OCI-LY1 (cell line): ENCODE measurements at regions not wholly inside any gene's neighbourhood (a gene's known extent, or its start where the extent isn't known, plus 50 kb on each side); places are given as distances from the start of the nearest gene placed in this dataset.

ENCODE experiments used
- H2AFZ ChIP-seq: fragments of 200-600 bp; sonication (generic), shearing (Covaris generic); 2 replicates; pipeline ENCODE4 v1.6.0; 2014; ENCODE audit warnings: antibody characterized with exemption, mild to moderate bottlenecking, low read length
- H3F3A ChIP-seq: fragments of 200-600 bp; sonication (generic), shearing (Covaris generic); 2 replicates; pipeline ENCODE4 v1.6.0; 2014; ENCODE audit warnings: mild to moderate bottlenecking, antibody characterized with exemption, low read length, moderate library complexity; ENCODE audit not compliant: insufficient read depth
- H3K27ac ChIP-seq: fragments of 200-600 bp; sonication (generic); 2 replicates; pipeline ENCODE4 v1.5.1; 2014; ENCODE audit warnings: low read length, mixed run types, mild to moderate bottlenecking, low read depth; ENCODE audit not compliant: poor library complexity, severe bottlenecking
- H3K27me3 ChIP-seq: fragments of 200-600 bp; sonication (generic); 2 replicates; pipeline ENCODE4 v1.6.0; 2014; ENCODE audit warnings: antibody characterized with exemption, mild to moderate bottlenecking, low read length, moderate library complexity; ENCODE audit not compliant: insufficient read depth
- H3K36me3 ChIP-seq: fragments of 200-600 bp; sonication (generic); 2 replicates; pipeline ENCODE4 v1.6.1; 2014; ENCODE audit warnings: mild to moderate bottlenecking, antibody characterized with exemption, low read length, moderate library complexity, mixed read lengths; ENCODE audit not compliant: insufficient read depth
- H3K4me1 ChIP-seq: fragments of 200-600 bp; sonication (generic); 2 replicates; pipeline ENCODE4 v1.5.1; 2014; ENCODE audit warnings: mild to moderate bottlenecking, low read length, moderate library complexity; ENCODE audit not compliant: insufficient read depth, severe bottlenecking
- H3K4me2 ChIP-seq: fragments of 200-600 bp; sonication (generic), shearing (Covaris generic); 2 replicates; pipeline ENCODE4 v1.6.1; 2014; ENCODE audit warnings: low read length
- H3K4me3 ChIP-seq: fragments of 200-600 bp; sonication (generic); 2 replicates; pipeline ENCODE4 v1.5.1; 2014; ENCODE audit warnings: low read length, low read depth, mild to moderate bottlenecking, mixed read lengths; ENCODE audit not compliant: poor library complexity, severe bottlenecking
- H3K79me2 ChIP-seq: fragments of 200-600 bp; shearing (Covaris generic); 2 replicates; pipeline ENCODE4 v1.6.1; 2016; ENCODE audit warnings: mixed run types, low read length, mixed read lengths; ENCODE audit not compliant: insufficient read depth
- H3K9ac ChIP-seq: fragments of 200-600 bp; sonication (generic), shearing (Covaris generic); 2 replicates; pipeline ENCODE4 v1.6.1; 2014; ENCODE audit warnings: mild to moderate bottlenecking, low read length, mixed read lengths
- H3K9me2 ChIP-seq: fragments of 200-600 bp; sonication (generic), shearing (Covaris generic); 2 replicates; pipeline ENCODE4 v1.6.1; 2014; ENCODE audit warnings: low read depth, mild to moderate bottlenecking, low read length, mixed read lengths
- H3K9me3 ChIP-seq: fragments of 200-600 bp; shearing (Covaris generic); 2 replicates; pipeline ENCODE4 v1.6.1; 2014; ENCODE audit warnings: low read length, mixed read lengths
- H4K20me1 ChIP-seq: fragments of 200-600 bp; sonication (generic), shearing (Covaris generic); 2 replicates; pipeline ENCODE4 v1.6.0; 2016; ENCODE audit warnings: mild to moderate bottlenecking, low read length; ENCODE audit not compliant: insufficient read depth
- EZH2 ChIP-seq: fragments of 200-600 bp; sonication (generic), shearing (Covaris generic); IDR thresholded peaks from 2 replicates; pipeline ENCODE4 v1.8.0; 2017; ENCODE audit warnings: borderline replicate concordance, mixed run types, mild to moderate bottlenecking, antibody characterized with exemption, low read length, moderate library complexity, mixed read lengths
- TF ChIP-seq, protein P1 (sequence below): fragments of 200-600 bp; sonication (generic), shearing (Covaris generic); IDR thresholded peaks from 2 replicates; pipeline ENCODE4 v1.5.1; 2017; ENCODE audit warnings: mild to moderate bottlenecking, antibody characterized with exemption, low read length, moderate library complexity, mixed read lengths

- Histone ChIP-seq H3K27ac (no peak overlapping the region), H3K4me3 (no peak overlapping the region), H3K79me2 (no peaks in the 10 kb centered on the region), H3K4me2 (no peak overlapping the region), H3K9me3 (no peaks in the 10 kb centered on the region), H3K9ac (no peak overlapping the region), H2AFZ (no peak overlapping the region), H3F3A (no peaks in the 10 kb centered on the region), H4K20me1 (no peaks in the 10 kb centered on the region), H3K27me3 (no peaks in the 10 kb centered on the region), H3K36me3 (no peaks in the 10 kb centered on the region), H3K9me2 (no peaks in the 10 kb centered on the region), H3K4me1 (no peaks in the 10 kb centered on the region)
- TF ChIP-seq EZH2, result no peak
- TF ChIP-seq, protein P1, sequence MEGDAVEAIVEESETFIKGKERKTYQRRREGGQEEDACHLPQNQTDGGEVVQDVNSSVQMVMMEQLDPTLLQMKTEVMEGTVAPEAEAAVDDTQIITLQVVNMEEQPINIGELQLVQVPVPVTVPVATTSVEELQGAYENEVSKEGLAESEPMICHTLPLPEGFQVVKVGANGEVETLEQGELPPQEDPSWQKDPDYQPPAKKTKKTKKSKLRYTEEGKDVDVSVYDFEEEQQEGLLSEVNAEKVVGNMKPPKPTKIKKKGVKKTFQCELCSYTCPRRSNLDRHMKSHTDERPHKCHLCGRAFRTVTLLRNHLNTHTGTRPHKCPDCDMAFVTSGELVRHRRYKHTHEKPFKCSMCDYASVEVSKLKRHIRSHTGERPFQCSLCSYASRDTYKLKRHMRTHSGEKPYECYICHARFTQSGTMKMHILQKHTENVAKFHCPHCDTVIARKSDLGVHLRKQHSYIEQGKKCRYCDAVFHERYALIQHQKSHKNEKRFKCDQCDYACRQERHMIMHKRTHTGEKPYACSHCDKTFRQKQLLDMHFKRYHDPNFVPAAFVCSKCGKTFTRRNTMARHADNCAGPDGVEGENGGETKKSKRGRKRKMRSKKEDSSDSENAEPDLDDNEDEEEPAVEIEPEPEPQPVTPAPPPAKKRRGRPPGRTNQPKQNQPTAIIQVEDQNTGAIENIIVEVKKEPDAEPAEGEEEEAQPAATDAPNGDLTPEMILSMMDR, result no peak
Measured at GRCh38 chr21:21788591-21788990, 790.4 kb downstream of the NCAM2 start.

DNA sequence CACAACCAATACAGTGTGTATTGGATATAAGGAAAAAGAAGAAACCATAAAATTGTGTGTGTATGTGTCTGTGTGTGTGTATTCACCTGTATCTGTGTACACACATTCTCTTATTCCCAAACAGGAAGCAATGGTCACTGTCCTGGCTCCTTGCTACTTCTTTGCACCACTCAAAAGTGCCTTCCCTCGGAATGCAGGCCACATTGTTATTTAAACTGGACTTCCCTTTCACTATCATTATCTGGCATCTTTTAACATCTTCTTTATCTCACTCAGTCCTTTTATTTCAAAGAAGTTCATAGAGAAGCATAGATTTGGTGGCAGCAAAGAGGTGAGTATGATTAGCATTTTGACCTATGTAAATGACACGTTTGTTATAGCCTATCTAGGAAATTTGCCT is 803.7 kb downstream of the NCAM2 start:
- no peaks in the 10 kb centered on the region for H3F3A ChIP-seq
- no peaks in the 10 kb centered on the region for H3K36me3 ChIP-seq
- no peak for TF ChIP-seq EZH2
- TF ChIP-seq, protein P1, result no peak
- H3K9ac ChIP-seq, result no peak overlapping the region
- no peaks in the 10 kb centered on the region for H3K27me3 ChIP-seq
- no peaks in the 10 kb centered on the region for H3K9me3 ChIP-seq
- H3K9me2 ChIP-seq, result no peaks in the 10 kb centered on the region
- H3K4me2 ChIP-seq, result no peak overlapping the region
- no peak overlapping the region for H2AFZ ChIP-seq
- no peaks in the 10 kb centered on the region for H3K79me2 ChIP-seq
- H4K20me1 ChIP-seq, result no peaks in the 10 kb centered on the region
- H3K4me1 ChIP-seq, result no peaks in the 10 kb centered on the region
- no peak overlapping the region for H3K4me3 ChIP-seq
- H3K27ac ChIP-seq, result no peak overlapping the region

GRCh38 chr21:21806711-21807597 is 808.7 kb downstream of the NCAM2 start:
- H3K27me3 ChIP-seq, result no peaks in the 10 kb centered on the region
- H3K9me3 ChIP-seq, result no peaks in the 10 kb centered on the region
- no peaks in the 10 kb centered on the region for H4K20me1 ChIP-seq
- H3K4me3 ChIP-seq, result no peak overlapping the region
- no peak overlapping the region for H2AFZ ChIP-seq
- H3K9me2 ChIP-seq, result no peaks in the 10 kb centered on the region
- TF ChIP-seq, protein P1, result no peak
- TF ChIP-seq EZH2, result no peak
- H3K79me2 ChIP-seq, result no peaks in the 10 kb centered on the region
- no peak overlapping the region for H3K27ac ChIP-seq
- no peak overlapping the region for H3K9ac ChIP-seq
- H3K4me2 ChIP-seq, result no peak overlapping the region
- H3K4me1 ChIP-seq, result no peaks in the 10 kb centered on the region
- no peaks in the 10 kb centered on the region for H3K36me3 ChIP-seq
- no peaks in the 10 kb centered on the region for H3F3A ChIP-seq
